Vagina (tissue), 2 donors: ENCODE measurements at regions not wholly inside any gene's neighbourhood (a gene's known extent, or its start where the extent isn't known, plus 50 kb on each side); places are given as distances from the start of the nearest gene placed in this dataset.

Source experiments
- CTCF ChIP-seq, 3 experiments: fragments of 450-650 bp in 2 of 3; fragments of 200-600 bp in 1 of 3; sonication (generic) in 1 of 3; IDR thresholded peaks; one replicate each; pipeline ENCODE4 v1.5.1; 2017 to 2019; ENCODE audit warnings: antibody characterized with exemption in 3 of 3, mild to moderate bottlenecking in 2 of 3, moderate library complexity in 2 of 3
- POLR2AphosphoS5 ChIP-seq, 2 donors: sonication (generic); formaldehyde crosslinking; IDR thresholded peaks; one replicate each; pipeline ENCODE4 v1.9.0; 2017; ENCODE audit warnings: antibody characterized with exemption in 2 of 2, mild to moderate bottlenecking in 2 of 2, low read depth in 1 of 2; ENCODE audit not compliant: insufficient read depth in 1 of 2

GRCh38 chr2:100726866-100727265 lies 93.1 kb upstream of the NPAS2 start:
- no peak for TF ChIP-seq CTCF (IDR thresholded peaks at IDR 0.05)
- TF ChIP-seq POLR2AphosphoS5 (IDR thresholded peaks at IDR 0.05; ENCODE audit: insufficient read depth in 1 of 2, low read depth in 1 of 2): no peak
